Coronary artery (tissue), 2 donors: ENCODE measurements at regions not wholly inside any gene's neighbourhood (a gene's known extent, or its start where the extent isn't known, plus 50 kb on each side); places are given as distances from the start of the nearest gene placed in this dataset.

Source experiments
- DNase-seq: peaks from one replicate; pipeline ENCODE4 v3.0.0-alpha.2; 2017; ENCODE audit warnings: low spot score
- H3K27ac ChIP-seq, 2 donors: fragments of 200-600 bp; sonication (generic); one replicate each; pipeline ENCODE4 v1.5.1; 2016 to 2019
- H3K4me3 ChIP-seq: fragments of 200-600 bp; sonication (generic); 2 replicates; pipeline ENCODE4 v1.5.1; 2016; ENCODE audit warnings: mild to moderate bottlenecking, moderate library complexity
- TF ChIP-seq, protein P1 (sequence below): fragments of 200-600 bp; sonication (generic); IDR thresholded peaks from one replicate; pipeline ENCODE4 v1.5.1; 2019; ENCODE audit warnings: antibody characterized with exemption

DNA sequence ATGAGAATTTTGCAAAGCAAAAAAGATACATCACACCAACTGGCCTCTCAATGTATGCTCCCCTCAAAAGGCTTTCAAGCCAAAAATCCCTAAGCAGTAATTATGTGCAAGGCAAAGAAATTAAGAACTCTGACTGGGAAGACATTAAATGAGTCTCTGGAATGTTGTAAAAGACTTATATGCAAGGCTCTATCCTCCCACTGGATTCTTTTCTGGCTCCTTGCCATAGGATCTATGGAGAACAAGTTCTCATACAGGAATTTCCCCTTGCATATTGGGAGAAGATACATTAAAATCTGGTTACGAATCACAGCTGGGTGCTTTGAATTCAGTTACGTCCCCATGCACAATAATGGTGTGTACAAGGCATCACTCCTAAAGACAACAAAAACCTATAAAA is 73.4 kb upstream of the ATL2 start:
- no peak overlapping the region for H3K27ac ChIP-seq
- no peak overlapping the region for H3K4me3 ChIP-seq
- TF ChIP-seq, protein P1, sequence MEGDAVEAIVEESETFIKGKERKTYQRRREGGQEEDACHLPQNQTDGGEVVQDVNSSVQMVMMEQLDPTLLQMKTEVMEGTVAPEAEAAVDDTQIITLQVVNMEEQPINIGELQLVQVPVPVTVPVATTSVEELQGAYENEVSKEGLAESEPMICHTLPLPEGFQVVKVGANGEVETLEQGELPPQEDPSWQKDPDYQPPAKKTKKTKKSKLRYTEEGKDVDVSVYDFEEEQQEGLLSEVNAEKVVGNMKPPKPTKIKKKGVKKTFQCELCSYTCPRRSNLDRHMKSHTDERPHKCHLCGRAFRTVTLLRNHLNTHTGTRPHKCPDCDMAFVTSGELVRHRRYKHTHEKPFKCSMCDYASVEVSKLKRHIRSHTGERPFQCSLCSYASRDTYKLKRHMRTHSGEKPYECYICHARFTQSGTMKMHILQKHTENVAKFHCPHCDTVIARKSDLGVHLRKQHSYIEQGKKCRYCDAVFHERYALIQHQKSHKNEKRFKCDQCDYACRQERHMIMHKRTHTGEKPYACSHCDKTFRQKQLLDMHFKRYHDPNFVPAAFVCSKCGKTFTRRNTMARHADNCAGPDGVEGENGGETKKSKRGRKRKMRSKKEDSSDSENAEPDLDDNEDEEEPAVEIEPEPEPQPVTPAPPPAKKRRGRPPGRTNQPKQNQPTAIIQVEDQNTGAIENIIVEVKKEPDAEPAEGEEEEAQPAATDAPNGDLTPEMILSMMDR = no peak
- DNase-seq = no peak

DNA sequence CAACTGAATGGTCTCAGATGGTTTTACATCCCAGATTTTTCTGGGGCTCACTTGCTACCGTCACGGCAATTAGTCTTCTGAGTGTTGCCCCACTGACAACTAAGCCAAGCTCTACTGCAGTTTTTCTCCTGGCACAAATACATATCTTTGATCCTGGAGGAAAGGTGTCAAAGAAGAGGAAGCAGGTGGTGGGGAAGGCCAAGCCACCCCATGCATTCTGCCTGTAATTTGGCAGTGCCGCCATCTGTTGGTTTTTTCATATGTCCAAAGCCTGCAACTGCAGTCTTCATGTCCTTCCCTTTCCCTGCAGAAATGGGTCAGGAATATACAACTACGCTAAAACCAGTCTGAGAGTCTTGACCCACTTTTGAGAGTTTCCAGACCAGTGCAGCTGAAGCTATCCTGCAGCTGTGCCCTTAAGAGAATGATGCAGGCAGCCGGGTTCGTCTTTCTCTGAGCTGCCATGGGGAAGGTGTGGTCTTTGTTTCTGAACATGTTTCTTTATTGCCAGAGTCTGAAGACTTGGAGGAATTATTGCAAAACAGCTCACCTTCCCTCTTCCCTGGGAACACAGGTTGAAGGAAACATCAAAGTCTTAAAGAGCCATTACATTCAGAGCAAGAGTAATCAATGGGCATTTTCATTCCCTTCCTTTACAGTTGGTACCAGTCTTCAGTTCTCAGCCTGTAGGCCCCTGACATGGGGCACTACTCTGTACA is 71.8 kb upstream of the ATL2 start:
- TF ChIP-seq, protein P1 = no peak
- Histone ChIP-seq H3K4me3 (no peak overlapping the region), H3K27ac (no peak overlapping the region)
- no peak for DNase-seq

DNA sequence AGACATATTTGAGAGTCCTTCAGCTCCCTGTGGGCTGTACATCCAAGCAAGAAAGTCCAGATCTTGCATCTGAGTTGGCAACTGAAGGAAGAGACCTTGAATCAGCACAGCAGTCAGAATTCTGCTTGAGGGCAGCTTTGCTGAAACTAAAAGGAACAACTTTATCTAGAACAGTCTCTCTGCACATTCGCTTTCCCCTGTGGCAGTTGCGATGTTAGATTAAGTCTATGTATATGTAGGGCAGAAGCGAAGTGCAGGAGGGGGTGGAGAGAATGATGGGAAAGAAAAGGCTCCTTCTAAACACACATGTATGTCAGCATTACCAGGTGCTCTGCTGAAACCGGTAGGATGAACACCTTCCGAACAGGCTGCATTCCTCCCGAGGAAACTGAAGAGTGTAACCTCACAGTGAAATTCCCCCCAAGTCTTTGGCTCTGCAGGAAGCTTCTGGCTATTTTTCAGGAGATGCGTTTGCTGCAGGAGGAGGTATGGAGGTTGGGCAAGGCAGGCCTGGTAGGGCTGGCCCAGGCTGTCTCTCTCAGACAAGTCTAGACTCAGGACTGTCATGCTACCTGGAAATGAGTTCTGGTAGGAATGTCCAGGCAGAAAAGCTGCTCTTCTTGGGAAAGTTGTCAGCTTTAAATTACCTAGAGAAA is 70.0 kb upstream of the ATL2 start:
- TF ChIP-seq, protein P1 = no peak
- no peak for DNase-seq
- Histone ChIP-seq H3K27ac (no peak overlapping the region), H3K4me3 (no peak overlapping the region)

DNA sequence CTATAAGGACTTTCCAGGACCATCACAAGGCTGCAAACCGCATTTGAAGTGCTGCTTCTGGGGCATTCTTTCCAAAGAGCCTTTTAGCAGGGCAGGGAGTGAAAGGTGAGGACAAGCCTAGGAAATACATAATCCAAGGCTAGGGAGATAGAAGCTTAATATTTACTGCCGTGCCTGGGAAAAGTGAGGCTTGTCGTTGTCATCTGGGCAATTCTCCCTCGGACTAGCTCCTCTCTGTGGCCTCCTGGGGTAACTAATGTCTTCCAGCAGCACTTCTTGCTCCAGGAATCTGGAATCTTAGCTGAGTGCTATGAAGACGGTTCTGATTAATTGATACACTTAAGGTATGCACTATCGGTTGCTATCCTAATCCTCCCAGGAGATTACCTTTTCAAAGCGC is 69.3 kb upstream of the ATL2 start:
- Histone ChIP-seq H3K27ac (no peak overlapping the region), H3K4me3 (no peak overlapping the region)
- no peak for DNase-seq
- TF ChIP-seq, protein P1 = no peak

DNA sequence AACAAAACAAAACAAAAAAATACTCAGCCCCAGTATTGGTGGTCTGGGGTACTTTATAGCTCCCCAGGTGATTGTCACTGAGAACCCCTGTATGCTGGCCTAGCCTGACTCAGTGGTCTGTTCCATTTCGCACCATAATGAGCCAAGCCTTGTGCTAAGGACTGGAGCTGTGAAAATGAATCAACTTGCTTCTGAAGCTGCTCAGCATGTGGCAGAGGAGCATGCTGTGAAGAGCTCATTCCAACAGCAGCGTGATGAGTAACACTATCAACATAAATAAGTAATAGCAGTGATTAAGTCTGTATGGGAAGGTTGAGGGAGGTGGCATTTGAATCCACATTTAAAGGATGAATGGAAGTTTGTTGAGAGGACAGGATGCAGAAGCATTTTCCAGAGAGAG is 67.2 kb upstream of the ATL2 start:
- no peak for DNase-seq
- no peak overlapping the region for H3K27ac ChIP-seq
- TF ChIP-seq, protein P1 = no peak
- no peak overlapping the region for H3K4me3 ChIP-seq

DNA sequence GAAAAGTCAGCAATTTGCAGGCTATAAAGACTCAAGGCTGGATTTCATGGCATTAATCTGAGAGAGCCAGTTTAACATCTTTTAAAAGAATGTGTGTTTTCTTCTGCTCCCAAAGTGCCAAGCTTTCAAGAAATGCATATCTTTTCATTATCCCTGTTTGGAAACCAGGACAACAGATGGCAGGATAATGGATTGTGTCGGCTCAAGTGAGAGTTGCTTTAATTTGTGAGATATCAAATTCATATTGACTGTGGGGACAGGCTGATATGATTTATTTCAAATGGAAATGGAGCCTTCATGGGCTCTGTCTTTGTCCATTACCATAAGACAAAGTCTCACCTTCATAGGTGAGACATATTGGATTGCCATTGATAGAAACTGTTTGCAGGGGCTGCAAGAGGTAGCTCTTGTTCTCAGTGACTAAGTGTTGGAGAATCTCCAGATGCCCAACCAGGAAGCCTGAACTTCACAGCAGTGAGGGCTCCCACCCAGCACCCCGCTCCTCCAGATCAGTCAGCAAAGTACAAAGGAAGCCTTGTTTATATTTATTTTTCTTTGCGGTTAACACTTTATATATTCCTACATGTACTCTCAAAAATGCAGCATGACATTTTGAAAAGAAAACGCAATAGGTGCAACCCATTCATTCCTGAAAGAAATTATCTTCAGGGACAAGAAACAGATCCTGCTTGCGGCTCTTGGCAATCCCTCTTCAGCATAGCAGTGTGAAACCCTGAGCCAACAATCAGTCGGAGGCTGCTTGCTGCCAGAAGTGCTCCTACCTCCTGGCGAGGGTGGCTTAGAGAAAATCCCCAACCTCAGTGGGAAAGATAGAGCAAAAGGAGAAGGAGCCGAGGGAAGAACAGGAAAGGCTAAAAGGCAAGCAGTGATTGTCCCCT is 65.8 kb upstream of the ATL2 start:
- H3K4me3 ChIP-seq = no peak overlapping the region
- TF ChIP-seq, protein P1 = no peak
- DNase-seq = no peak
- H3K27ac ChIP-seq = no peak overlapping the region
